NCI-H1417 treated with DMSO at 0.1 percent for 48 hours (cell line): ENCODE measurements at regions not wholly inside any gene's neighbourhood (a gene's known extent, or its start where the extent isn't known, plus 50 kb on each side); places are given as distances from the start of the nearest gene placed in this dataset.
"Not testable (repeated sequence)": the region's sequence is repeated elsewhere in the genome, so short reads cannot be mapped to it uniquely, and the experiment has no call there.

Experiments used
- DNase-seq: peaks from one replicate; lab custom pipeline; 2025; lab: John Stamatoyannopoulos, UW

GRCh38 chr2:66632882-66633281, 198.0 kb downstream of the MEIS1 start:
- DNase-seq, result not testable (repeated sequence)

- DNase-seq, result no peak
Observed at GRCh38 chr2:66633631-66634030, 198.7 kb downstream of the MEIS1 start.

- no peak for DNase-seq
Observed at GRCh38 chr2:66634784-66635183, 199.9 kb downstream of the MEIS1 start.

- no peak for DNase-seq
Observed at GRCh38 chr2:66641685-66642084, 206.8 kb downstream of the MEIS1 start.

- not testable (repeated sequence) for DNase-seq
Observed at GRCh38 chr2:66648081-66648480, 213.2 kb downstream of the MEIS1 start.

- DNase-seq, result no peak
Observed at GRCh38 chr2:66649006-66649405, 214.1 kb downstream of the MEIS1 start.

- no peak for DNase-seq
Observed at GRCh38 chr2:66651295-66651694, 216.4 kb downstream of the MEIS1 start.

- DNase-seq, result no peak
Observed at GRCh38 chr2:66660804-66661203, 225.9 kb downstream of the MEIS1 start.

GRCh38 chr2:66661253-66662173, 226.6 kb downstream of the MEIS1 start:
- DNase-seq, result no peak

GRCh38 chr2:66665124-66665984, 230.4 kb downstream of the MEIS1 start:
- no peak for DNase-seq

- DNase-seq, result no peak
Observed at GRCh38 chr2:66667301-66667700, 232.4 kb downstream of the MEIS1 start.

GRCh38 chr2:66673286-66673685, 238.4 kb downstream of the MEIS1 start:
- no peak for DNase-seq

- no peak for DNase-seq
Observed at GRCh38 chr2:66674087-66674486, 239.2 kb downstream of the MEIS1 start.

GRCh38 chr2:66675591-66675990, 240.7 kb downstream of the MEIS1 start:
- DNase-seq, result no peak

- no peak for DNase-seq
Observed at GRCh38 chr2:66679442-66679841, 244.5 kb downstream of the MEIS1 start.

- DNase-seq, result no peak
Observed at GRCh38 chr2:66682476-66682875, 247.6 kb downstream of the MEIS1 start.

GRCh38 chr2:66683064-66683463, 248.1 kb downstream of the MEIS1 start:
- DNase-seq, result no peak

GRCh38 chr2:66683599-66683998, 248.7 kb downstream of the MEIS1 start:
- DNase-seq, result no peak

- no peak for DNase-seq
Observed at GRCh38 chr2:66684289-66684688, 249.4 kb downstream of the MEIS1 start.

GRCh38 chr2:66686755-66687154, 251.8 kb downstream of the MEIS1 start:
- no peak for DNase-seq

- no peak for DNase-seq
Observed at GRCh38 chr2:66688951-66689350, 254.0 kb downstream of the MEIS1 start.

- no peak for DNase-seq
Observed at GRCh38 chr2:66689456-66690051, 254.6 kb downstream of the MEIS1 start.
